IPS DF 6.9 (cell line): ENCODE measurements at regions not wholly inside any gene's neighbourhood (a gene's known extent, or its start where the extent isn't known, plus 50 kb on each side); places are given as distances from the start of the nearest gene placed in this dataset.

Experiments
- DNase-seq: peaks from one replicate; pipeline ENCODE4 v3.0.0-alpha.2; 2013; ENCODE audit warnings: low read depth, low spot score
- H3K27ac ChIP-seq: one replicate; pipeline ENCODE4 v1.5.1; 2013; ENCODE audit warnings: low read length, control low read depth
- H3K27me3 ChIP-seq: 2 replicates; pipeline ENCODE4 v1.6.1; 2013; ENCODE audit warnings: mild to moderate bottlenecking, low read length; ENCODE audit not compliant: control insufficient read depth, insufficient read depth
- H3K36me3 ChIP-seq: 2 replicates; pipeline ENCODE4 v1.6.1; 2013; ENCODE audit warnings: low read length; ENCODE audit not compliant: control insufficient read depth, insufficient read depth
- H3K4me1 ChIP-seq: 2 replicates; pipeline ENCODE4 v1.6.1; 2013; ENCODE audit warnings: low read length; ENCODE audit not compliant: control insufficient read depth, insufficient read depth
- H3K4me3 ChIP-seq: 2 replicates; pipeline ENCODE4 v1.5.1; 2013; ENCODE audit warnings: mild to moderate bottlenecking, low read length
- H3K9me3 ChIP-seq: 2 replicates; pipeline ENCODE4 v1.6.1; 2013; ENCODE audit warnings: low read length, inconsistent platforms; ENCODE audit not compliant: control insufficient read depth, insufficient read depth
- WGBS: extraction: QIAGEN DNeasy Blood & Tissue Kit; methylation state at CpG from one replicate; pipeline ENCODE4 v1.1.7; 2013; ENCODE audit warnings: mixed read lengths, missing lambda C conversion rate; ENCODE audit not compliant: insufficient read length, insufficient coverage; 5-methylcytosine and 5-hydroxymethylcytosine counted together

DNA sequence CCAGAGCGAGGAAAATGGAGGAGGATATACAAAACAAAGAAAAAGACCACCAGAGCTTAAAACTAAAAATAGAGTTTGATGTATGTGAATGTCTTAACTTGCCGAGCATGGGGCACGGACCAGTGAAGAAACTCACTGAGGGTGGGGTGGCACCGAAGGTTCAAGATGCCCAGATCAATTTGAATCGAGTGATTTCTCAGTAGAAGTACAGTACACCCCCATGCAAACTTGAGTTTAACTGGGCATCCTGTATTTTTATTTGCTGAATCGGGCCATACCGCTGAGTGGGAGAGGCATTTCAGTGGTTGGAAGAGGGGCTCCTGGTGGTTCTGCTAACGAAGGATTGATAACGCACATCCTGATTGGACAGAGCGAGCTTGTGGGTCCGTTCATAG, 81.7 kb downstream of the ANKRD60 start:
- no peaks in the 10 kb centered on the region for H3K9me3 ChIP-seq
- H3K36me3 ChIP-seq = no peaks in the 10 kb centered on the region
- no CpG with 5 or more reads among the region's 11 CpGs for WGBS
- no peak for DNase-seq
- no peaks in the 10 kb centered on the region; the same call in none of the 2 replicates for H3K4me1 ChIP-seq
- H3K27ac ChIP-seq = no peak overlapping the region
- no peaks in the 10 kb centered on the region for H3K27me3 ChIP-seq
- no peak overlapping the region for H3K4me3 ChIP-seq

GRCh38 chr20:58146081-58146745, 82.2 kb downstream of the ANKRD60 start:
- DNase-seq = no peak
- Histone ChIP-seq H3K27me3 (no peaks in the 10 kb centered on the region), H3K4me3 (no peak overlapping the region), H3K4me1 (no peaks in the 10 kb centered on the region; the same call in none of the 2 replicates), H3K9me3 (no peaks in the 10 kb centered on the region), H3K36me3 (no peaks in the 10 kb centered on the region), H3K27ac (no peak overlapping the region)
- no CpG with 5 or more reads among the region's 8 CpGs for WGBS

- H3K4me1 ChIP-seq = no peaks in the 10 kb centered on the region; the same call in none of the 2 replicates
- no peak overlapping the region for H3K4me3 ChIP-seq
- H3K9me3 ChIP-seq = no peaks in the 10 kb centered on the region
- no peak for DNase-seq
- no CpG with 5 or more reads among the region's 6 CpGs for WGBS
- H3K27me3 ChIP-seq = no peaks in the 10 kb centered on the region
- no peak overlapping the region for H3K27ac ChIP-seq
- H3K36me3 ChIP-seq = no peaks in the 10 kb centered on the region
Measured at GRCh38 chr20:58145506-58146080, 82.9 kb downstream of the ANKRD60 start.

GRCh38 chr20:58144096-58144495, 84.4 kb downstream of the ANKRD60 start:
- H3K27me3 ChIP-seq = no peaks in the 10 kb centered on the region

GRCh38 chr20:58143531-58143930, 84.9 kb downstream of the ANKRD60 start:
- H3K4me1 ChIP-seq = no peaks in the 10 kb centered on the region; the same call in none of the 2 replicates
- H3K36me3 ChIP-seq = no peaks in the 10 kb centered on the region
- H3K4me3 ChIP-seq = no peak overlapping the region
- no peaks in the 10 kb centered on the region for H3K9me3 ChIP-seq
- H3K27ac ChIP-seq = no peak overlapping the region
- no peaks in the 10 kb centered on the region for H3K27me3 ChIP-seq
- no peak for DNase-seq

More at GRCh38 chr20:58144096-58144495, 84.4 kb downstream of the ANKRD60 start:
- H3K4me3 ChIP-seq = no peak overlapping the region
- WGBS = no CpG with 5 or more reads among the region's 9 CpGs
- H3K9me3 ChIP-seq = no peaks in the 10 kb centered on the region
- no peaks in the 10 kb centered on the region for H3K36me3 ChIP-seq
- no peaks in the 10 kb centered on the region; the same call in none of the 2 replicates for H3K4me1 ChIP-seq
- DNase-seq = no peak
- H3K27ac ChIP-seq = no peak overlapping the region

GRCh38 chr20:58142843-58143185, 85.6 kb downstream of the ANKRD60 start:
- WGBS = no CpG with 5 or more reads among the region's 10 CpGs
- H3K4me1 ChIP-seq = no peaks in the 10 kb centered on the region; the same call in none of the 2 replicates
- no peaks in the 10 kb centered on the region for H3K27me3 ChIP-seq
- DNase-seq = no peak
- H3K9me3 ChIP-seq = no peaks in the 10 kb centered on the region
- no peak overlapping the region for H3K27ac ChIP-seq
- H3K36me3 ChIP-seq = no peaks in the 10 kb centered on the region
- H3K4me3 ChIP-seq = no peak overlapping the region

DNA sequence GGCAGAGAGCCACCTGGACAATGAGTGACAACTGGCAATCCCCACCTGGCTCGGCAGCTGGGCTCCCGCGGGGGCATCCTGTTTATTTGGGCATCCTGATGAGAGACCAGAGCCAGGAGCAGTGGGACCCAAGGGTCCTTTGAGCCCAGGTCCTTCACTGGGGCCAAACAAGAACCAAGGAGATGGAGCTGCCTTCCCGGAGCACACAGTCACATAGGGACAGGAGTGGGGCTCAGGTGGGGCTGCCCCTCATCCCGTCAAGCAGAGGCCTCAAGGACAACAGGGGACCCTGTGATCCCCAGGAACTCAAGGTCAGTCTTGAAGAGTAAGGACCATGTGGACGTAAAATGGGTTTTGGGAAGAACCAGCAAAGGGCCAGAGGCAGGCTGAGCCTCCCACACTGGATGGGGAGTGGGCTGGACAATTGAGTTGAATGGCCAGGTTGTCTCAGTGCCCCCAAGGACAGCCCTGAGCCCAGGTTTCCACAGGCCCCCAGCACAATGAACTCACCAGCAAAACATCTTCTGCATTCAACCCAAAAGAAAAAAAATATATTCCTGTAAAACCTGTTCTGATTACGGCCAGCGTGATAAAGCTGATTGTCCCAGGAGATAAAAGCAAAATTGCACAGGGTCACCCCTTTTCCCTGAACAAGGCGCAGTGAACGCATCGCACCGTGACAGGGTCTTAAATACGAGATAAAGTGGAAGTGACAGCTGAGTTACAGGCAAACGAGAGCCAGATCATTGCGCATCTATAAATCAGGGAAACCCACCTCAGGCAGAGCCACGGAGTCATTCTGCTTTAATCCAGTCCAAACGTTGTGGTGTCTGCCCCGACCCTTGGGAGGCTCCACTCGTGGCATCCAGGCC, 86.2 kb downstream of the ANKRD60 start:
- no peak overlapping the region for H3K4me3 ChIP-seq
- H3K27me3 ChIP-seq = no peaks in the 10 kb centered on the region
- no peaks in the 10 kb centered on the region for H3K9me3 ChIP-seq
- no peak for DNase-seq
- no CpG with 5 or more reads among the region's 19 CpGs for WGBS
- no peak overlapping the region for H3K27ac ChIP-seq
- H3K4me1 ChIP-seq = no peaks in the 10 kb centered on the region; the same call in 1 of the 2 replicates
- no peaks in the 10 kb centered on the region for H3K36me3 ChIP-seq

- Histone ChIP-seq H3K27me3 (no peaks in the 10 kb centered on the region), H3K4me1 (no peaks in the 10 kb centered on the region; the same call in 1 of the 2 replicates), H3K36me3 (no peaks in the 10 kb centered on the region), H3K27ac (no peak overlapping the region), H3K4me3 (no peak overlapping the region), H3K9me3 (no peaks in the 10 kb centered on the region)
- WGBS = no CpG with 5 or more reads among the region's 4 CpGs
- DNase-seq = no peak
Measured at GRCh38 chr20:58141496-58141895, 87.0 kb downstream of the ANKRD60 start.

GRCh38 chr20:58140787-58141425, 87.5 kb downstream of the ANKRD60 start:
- Histone ChIP-seq H3K4me3 (no peak overlapping the region), H3K27ac (no peak overlapping the region), H3K36me3 (no peaks in the 10 kb centered on the region), H3K27me3 (no peaks in the 10 kb centered on the region), H3K4me1 (no peaks in the 10 kb centered on the region; the same call in 1 of the 2 replicates), H3K9me3 (no peaks in the 10 kb centered on the region)
- no CpG with 5 or more reads among the region's 3 CpGs for WGBS
- DNase-seq = no peak
